Forelimb muscle (tissue), 1 donor: ENCODE measurements at regions not wholly inside any gene's neighbourhood (a gene's known extent, or its start where the extent isn't known, plus 50 kb on each side); places are given as distances from the start of the nearest gene placed in this dataset.

Source experiments
- DNase-seq: peaks from one replicate; pipeline ENCODE4 v3.0.0-alpha.2; 2013; ENCODE audit warnings: low read depth

- no peak for DNase-seq
Observed at GRCh38 chr6:81241126-81242041, 511.1 kb downstream of the TENT5A start.

GRCh38 chr6:81238390-81238789 lies 514.1 kb downstream of the TENT5A start:
- DNase-seq = no peak

GRCh38 chr6:81237226-81237625 lies 515.3 kb downstream of the TENT5A start:
- no peak for DNase-seq

GRCh38 chr6:81235512-81235911 lies 517.0 kb downstream of the TENT5A start:
- no peak for DNase-seq

- no peak for DNase-seq
Observed at GRCh38 chr6:81233990-81234389, 518.5 kb downstream of the TENT5A start.

- DNase-seq = peak; percentile 71
Observed at GRCh38 chr6:81228912-81229555, 523.4 kb downstream of the TENT5A start.

GRCh38 chr6:81226957-81227356 lies 525.5 kb downstream of the TENT5A start:
- DNase-seq = no peak

GRCh38 chr6:81216668-81217067 lies 535.8 kb downstream of the TENT5A start:
- DNase-seq = no peak

- no peak for DNase-seq
Observed at GRCh38 chr6:81215092-81215432, 537.4 kb downstream of the TENT5A start.

- no peak for DNase-seq
Observed at GRCh38 chr6:81214414-81215091, 537.9 kb downstream of the TENT5A start.

- DNase-seq = no peak
Observed at GRCh38 chr6:81204731-81205130, 547.8 kb downstream of the TENT5A start.

GRCh38 chr6:81194374-81194773 lies 558.1 kb downstream of the TENT5A start:
- no peak for DNase-seq

- DNase-seq = no peak
Observed at GRCh38 chr6:81172056-81172740, 580.3 kb downstream of the TENT5A start.

- DNase-seq = no peak
Observed at GRCh38 chr6:81169166-81169565, 583.3 kb downstream of the TENT5A start.

- DNase-seq = no peak
Observed at GRCh38 chr6:81166770-81167169, 585.7 kb downstream of the TENT5A start.

GRCh38 chr6:81158956-81159355 lies 593.5 kb downstream of the TENT5A start:
- DNase-seq = no peak

GRCh38 chr6:81148751-81149150 lies 603.7 kb downstream of the TENT5A start:
- DNase-seq = no peak

GRCh38 chr6:81145506-81145905 lies 607.0 kb downstream of the TENT5A start:
- DNase-seq = no peak

GRCh38 chr6:81144346-81144745 lies 608.1 kb downstream of the TENT5A start:
- DNase-seq = no peak

GRCh38 chr6:81138236-81138635 lies 614.2 kb downstream of the TENT5A start:
- no peak for DNase-seq

GRCh38 chr6:81130969-81131368 lies 621.5 kb downstream of the TENT5A start:
- no peak for DNase-seq

- DNase-seq = peak; percentile 28
Observed at GRCh38 chr6:81130061-81130460, 622.4 kb downstream of the TENT5A start.
